SU-DHL-6 (cell line): ENCODE measurements at regions not wholly inside any gene's neighbourhood (a gene's known extent, or its start where the extent isn't known, plus 50 kb on each side); places are given as distances from the start of the nearest gene placed in this dataset.

Experiments
- EZH2phosphoT487 ChIP-seq: fragments of 200-600 bp; sonication (generic), shearing (Covaris generic); conservative IDR thresholded peaks from 2 replicates; pipeline ENCODE4 v1.6.1; 2018; ENCODE audit warnings: mild to moderate bottlenecking, antibody characterized with exemption, low read length, moderate library complexity, mixed read lengths
- TF ChIP-seq, protein P1 (sequence below): fragments of 200-600 bp; sonication (generic); IDR thresholded peaks from one replicate; pipeline ENCODE4 v1.5.1; 2017; ENCODE audit warnings: antibody characterized with exemption, mild to moderate bottlenecking, low read length, moderate library complexity; ENCODE audit not compliant: insufficient read depth, poor library complexity, severe bottlenecking

DNA sequence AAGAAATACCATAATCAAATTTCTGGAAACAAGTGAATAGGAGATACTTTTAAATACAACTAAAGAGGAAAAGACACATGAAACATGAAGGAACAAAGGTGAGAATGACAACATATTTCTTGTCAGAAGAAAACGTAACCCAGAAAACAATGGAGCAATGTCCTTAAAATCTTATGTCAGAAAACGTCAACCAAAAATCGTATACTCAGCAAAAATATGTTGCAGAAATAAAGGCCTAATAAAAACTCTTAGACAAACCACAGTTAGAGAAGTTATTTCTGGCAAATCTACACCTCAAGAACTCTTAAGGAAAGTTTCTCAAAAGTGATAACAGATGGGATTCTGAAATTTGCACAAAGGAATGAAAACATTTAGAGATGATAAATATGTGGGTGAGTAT, 66.3 kb upstream of the FBXL7 start:
- TF ChIP-seq, protein P1, sequence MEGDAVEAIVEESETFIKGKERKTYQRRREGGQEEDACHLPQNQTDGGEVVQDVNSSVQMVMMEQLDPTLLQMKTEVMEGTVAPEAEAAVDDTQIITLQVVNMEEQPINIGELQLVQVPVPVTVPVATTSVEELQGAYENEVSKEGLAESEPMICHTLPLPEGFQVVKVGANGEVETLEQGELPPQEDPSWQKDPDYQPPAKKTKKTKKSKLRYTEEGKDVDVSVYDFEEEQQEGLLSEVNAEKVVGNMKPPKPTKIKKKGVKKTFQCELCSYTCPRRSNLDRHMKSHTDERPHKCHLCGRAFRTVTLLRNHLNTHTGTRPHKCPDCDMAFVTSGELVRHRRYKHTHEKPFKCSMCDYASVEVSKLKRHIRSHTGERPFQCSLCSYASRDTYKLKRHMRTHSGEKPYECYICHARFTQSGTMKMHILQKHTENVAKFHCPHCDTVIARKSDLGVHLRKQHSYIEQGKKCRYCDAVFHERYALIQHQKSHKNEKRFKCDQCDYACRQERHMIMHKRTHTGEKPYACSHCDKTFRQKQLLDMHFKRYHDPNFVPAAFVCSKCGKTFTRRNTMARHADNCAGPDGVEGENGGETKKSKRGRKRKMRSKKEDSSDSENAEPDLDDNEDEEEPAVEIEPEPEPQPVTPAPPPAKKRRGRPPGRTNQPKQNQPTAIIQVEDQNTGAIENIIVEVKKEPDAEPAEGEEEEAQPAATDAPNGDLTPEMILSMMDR = no peak
- no peak for TF ChIP-seq EZH2phosphoT487
